ENCODE measurements at regions not wholly inside any gene's neighbourhood (a gene's known extent, or its start where the extent isn't known, plus 50 kb on each side); places are given as distances from the start of the nearest gene placed in this dataset.

- H3K9me3 ChIP-seq (ENCODE audit: control insufficient read depth in 2 of 2, low read length in 2 of 2) = no peaks in the 10 kb centered on the region
- H3K36me3 ChIP-seq (ENCODE audit: control insufficient read depth in 2 of 2, insufficient read depth in 2 of 2, low read length in 2 of 2) = no peaks in the 10 kb centered on the region
- H3K4me3 ChIP-seq (ENCODE audit: low read length in 2 of 2) = no peak overlapping the region
- no peaks in the 10 kb centered on the region for H3K27me3 ChIP-seq (ENCODE audit: control insufficient read depth in 2 of 2, insufficient read depth in 2 of 2, low read length in 2 of 2)
- H3K27ac ChIP-seq (ENCODE audit: low read depth in 2 of 2, low read length in 2 of 2) = no peak overlapping the region
- H3K9ac ChIP-seq (ENCODE audit: low read depth in 1 of 2, low read length in 2 of 2) = no peak overlapping the region
- no peaks in the 10 kb centered on the region for H3K4me1 ChIP-seq (ENCODE audit: control insufficient read depth in 2 of 2, insufficient read depth in 2 of 2, low read length in 2 of 2)
Measured at GRCh38 chr2:122138561-122138960, 383.1 kb downstream of the TSN start.

DNA sequence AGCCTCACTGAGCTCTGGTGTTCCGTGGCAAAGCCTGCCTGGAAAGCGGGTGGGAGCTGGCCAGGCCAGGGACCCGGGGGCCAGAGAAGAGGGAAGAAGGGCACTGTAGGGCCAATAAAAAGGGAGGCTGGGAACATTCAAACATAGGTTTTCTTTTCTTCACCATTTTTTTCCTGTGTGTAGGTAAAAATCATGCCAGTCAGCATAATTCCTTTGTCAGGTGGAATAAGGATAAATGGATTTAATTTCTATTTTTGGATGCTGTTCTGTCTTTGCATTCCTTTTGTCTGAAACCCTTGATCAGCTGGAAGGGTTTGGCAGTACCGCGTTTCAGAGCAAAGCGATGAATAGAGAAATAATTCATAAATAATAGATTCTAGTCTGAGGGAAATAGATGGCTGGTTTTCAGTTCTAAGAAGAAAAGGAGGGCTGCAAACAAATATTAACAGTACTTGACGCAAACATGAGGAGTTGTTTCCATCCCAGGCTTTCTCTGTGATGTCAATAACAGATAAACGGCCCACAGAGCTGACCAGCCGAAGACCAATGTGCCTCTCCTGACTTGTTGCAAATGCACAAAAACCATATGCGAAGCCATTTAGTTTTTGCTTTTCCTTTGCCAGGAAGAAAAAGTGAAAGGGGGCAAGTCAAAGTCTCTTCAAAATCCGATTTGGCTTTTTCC is 384.4 kb downstream of the TSN start:
- Histone ChIP-seq H3K36me3 (ENCODE audit: control insufficient read depth in 2 of 2, insufficient read depth in 2 of 2, low read length in 2 of 2) (no peaks in the 10 kb centered on the region), H3K27me3 (ENCODE audit: control insufficient read depth in 2 of 2, insufficient read depth in 2 of 2, low read length in 2 of 2) (no peaks in the 10 kb centered on the region), H3K4me1 (ENCODE audit: control insufficient read depth in 2 of 2, insufficient read depth in 2 of 2, low read length in 2 of 2) (no peaks in the 10 kb centered on the region), H3K4me3 (ENCODE audit: low read length in 2 of 2) (no peak overlapping the region), H3K9me3 (ENCODE audit: control insufficient read depth in 2 of 2, low read length in 2 of 2) (no peaks in the 10 kb centered on the region), H3K9ac (ENCODE audit: low read depth in 1 of 2, low read length in 2 of 2) (no peak overlapping the region), H3K27ac (ENCODE audit: low read depth in 2 of 2, low read length in 2 of 2) (no peak overlapping the region)

GRCh38 chr2:122144884-122145283 is 389.4 kb downstream of the TSN start:
- Histone ChIP-seq H3K9ac (ENCODE audit: low read depth in 1 of 2, low read length in 2 of 2) (no peak overlapping the region), H3K9me3 (ENCODE audit: control insufficient read depth in 2 of 2, low read length in 2 of 2) (no peaks in the 10 kb centered on the region), H3K4me1 (ENCODE audit: control insufficient read depth in 2 of 2, insufficient read depth in 2 of 2, low read length in 2 of 2) (no peaks in the 10 kb centered on the region), H3K27me3 (ENCODE audit: control insufficient read depth in 2 of 2, insufficient read depth in 2 of 2, low read length in 2 of 2) (no peaks in the 10 kb centered on the region), H3K4me3 (ENCODE audit: low read length in 2 of 2) (no peak overlapping the region), H3K36me3 (ENCODE audit: control insufficient read depth in 2 of 2, insufficient read depth in 2 of 2, low read length in 2 of 2) (no peaks in the 10 kb centered on the region), H3K27ac (ENCODE audit: low read depth in 2 of 2, low read length in 2 of 2) (no peak overlapping the region)

GRCh38 chr2:122145856-122146255 is 390.4 kb downstream of the TSN start:
- no peak overlapping the region for H3K27ac ChIP-seq (ENCODE audit: low read depth in 2 of 2, low read length in 2 of 2)
- H3K9me3 ChIP-seq (ENCODE audit: control insufficient read depth in 2 of 2, low read length in 2 of 2) = no peaks in the 10 kb centered on the region
- H3K4me3 ChIP-seq (ENCODE audit: low read length in 2 of 2) = no peak overlapping the region
- no peaks in the 10 kb centered on the region for H3K4me1 ChIP-seq (ENCODE audit: control insufficient read depth in 2 of 2, insufficient read depth in 2 of 2, low read length in 2 of 2)
- no peaks in the 10 kb centered on the region for H3K36me3 ChIP-seq (ENCODE audit: control insufficient read depth in 2 of 2, insufficient read depth in 2 of 2, low read length in 2 of 2)
- no peak overlapping the region for H3K9ac ChIP-seq (ENCODE audit: low read depth in 1 of 2, low read length in 2 of 2)
- no peaks in the 10 kb centered on the region for H3K27me3 ChIP-seq (ENCODE audit: control insufficient read depth in 2 of 2, insufficient read depth in 2 of 2, low read length in 2 of 2)

- Histone ChIP-seq H3K27me3 (ENCODE audit: control insufficient read depth in 2 of 2, insufficient read depth in 2 of 2, low read length in 2 of 2) (no peaks in the 10 kb centered on the region), H3K4me1 (ENCODE audit: control insufficient read depth in 2 of 2, insufficient read depth in 2 of 2, low read length in 2 of 2) (no peaks in the 10 kb centered on the region), H3K4me3 (ENCODE audit: low read length in 2 of 2) (no peak overlapping the region), H3K27ac (ENCODE audit: low read depth in 2 of 2, low read length in 2 of 2) (no peak overlapping the region), H3K36me3 (ENCODE audit: control insufficient read depth in 2 of 2, insufficient read depth in 2 of 2, low read length in 2 of 2) (no peaks in the 10 kb centered on the region), H3K9ac (ENCODE audit: low read depth in 1 of 2, low read length in 2 of 2) (no peak overlapping the region), H3K9me3 (ENCODE audit: control insufficient read depth in 2 of 2, low read length in 2 of 2) (no peaks in the 10 kb centered on the region)
Measured at GRCh38 chr2:122148128-122148767, 392.8 kb downstream of the TSN start.

- Histone ChIP-seq H3K4me3 (ENCODE audit: low read length in 2 of 2) (no peak overlapping the region), H3K36me3 (ENCODE audit: control insufficient read depth in 2 of 2, insufficient read depth in 2 of 2, low read length in 2 of 2) (no peaks in the 10 kb centered on the region), H3K27ac (ENCODE audit: low read depth in 2 of 2, low read length in 2 of 2) (no peak overlapping the region), H3K27me3 (ENCODE audit: control insufficient read depth in 2 of 2, insufficient read depth in 2 of 2, low read length in 2 of 2) (no peaks in the 10 kb centered on the region), H3K9me3 (ENCODE audit: control insufficient read depth in 2 of 2, low read length in 2 of 2) (no peaks in the 10 kb centered on the region), H3K4me1 (ENCODE audit: control insufficient read depth in 2 of 2, insufficient read depth in 2 of 2, low read length in 2 of 2) (no peaks in the 10 kb centered on the region), H3K9ac (ENCODE audit: low read depth in 1 of 2, low read length in 2 of 2) (no peak overlapping the region)
Measured at GRCh38 chr2:122150524-122151280, 395.3 kb downstream of the TSN start.

DNA sequence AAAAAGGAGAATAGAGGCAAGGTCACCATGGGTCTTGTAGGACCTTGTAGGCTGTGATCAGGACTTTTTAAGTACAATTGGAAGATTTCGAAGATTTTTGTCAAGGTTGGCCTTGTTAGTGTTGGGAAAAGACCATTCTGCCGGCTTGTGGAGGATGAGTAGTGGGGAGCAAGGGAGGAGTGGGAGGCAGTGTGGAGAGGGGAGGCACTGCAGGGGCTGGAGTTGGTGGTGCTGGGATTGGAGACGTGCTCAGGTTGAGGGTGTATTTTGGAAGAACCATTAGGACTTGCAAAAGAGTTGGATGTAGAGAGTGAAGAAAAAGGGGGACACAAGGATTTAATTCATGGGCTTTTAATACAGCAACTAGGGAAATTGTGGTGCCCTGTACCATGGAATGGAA is 397.1 kb downstream of the TSN start:
- Histone ChIP-seq H3K4me1 (ENCODE audit: control insufficient read depth in 2 of 2, insufficient read depth in 2 of 2, low read length in 2 of 2) (no peaks in the 10 kb centered on the region), H3K9me3 (ENCODE audit: control insufficient read depth in 2 of 2, low read length in 2 of 2) (no peaks in the 10 kb centered on the region), H3K27me3 (ENCODE audit: control insufficient read depth in 2 of 2, insufficient read depth in 2 of 2, low read length in 2 of 2) (no peaks in the 10 kb centered on the region), H3K9ac (ENCODE audit: low read depth in 1 of 2, low read length in 2 of 2) (no peak overlapping the region), H3K27ac (ENCODE audit: low read depth in 2 of 2, low read length in 2 of 2) (no peak overlapping the region), H3K36me3 (ENCODE audit: control insufficient read depth in 2 of 2, insufficient read depth in 2 of 2, low read length in 2 of 2) (no peaks in the 10 kb centered on the region), H3K4me3 (ENCODE audit: low read length in 2 of 2) (no peak overlapping the region)

DNA sequence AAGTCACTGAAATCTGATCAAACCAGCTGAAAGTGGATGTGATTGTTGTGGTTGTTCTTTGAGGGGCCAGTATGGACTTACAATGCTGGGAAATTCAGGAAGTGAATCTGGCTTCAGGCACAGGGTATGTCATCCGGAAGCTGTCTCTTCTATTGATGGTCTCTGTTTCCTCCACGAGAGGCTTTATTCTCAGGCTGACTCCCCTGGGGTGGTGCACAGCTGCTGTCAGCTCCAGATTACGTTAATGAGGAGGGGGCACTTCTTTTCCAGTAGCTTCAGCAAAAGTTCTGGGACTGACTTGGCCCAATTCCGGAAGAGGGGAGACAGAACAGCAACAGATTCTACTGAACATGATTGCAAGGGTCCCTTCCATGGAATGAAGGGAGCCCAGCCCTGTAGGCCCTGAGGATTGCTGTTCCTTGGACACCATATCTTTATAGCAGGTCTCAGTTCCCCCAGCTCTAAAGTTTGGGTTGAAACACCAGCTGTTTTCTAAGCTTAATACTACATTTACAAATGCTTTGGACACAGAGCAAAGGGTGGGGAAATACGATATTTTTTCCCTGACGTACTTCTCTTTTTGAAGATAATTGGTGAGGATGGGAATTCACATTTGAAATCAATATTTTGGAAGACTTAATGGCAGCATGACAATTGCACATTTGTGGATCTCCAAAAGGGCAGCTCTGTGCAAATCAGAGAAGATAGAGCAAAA is 400.9 kb downstream of the TSN start:
- no peak overlapping the region for H3K9ac ChIP-seq (ENCODE audit: low read depth in 1 of 2, low read length in 2 of 2)
- no peaks in the 10 kb centered on the region for H3K9me3 ChIP-seq (ENCODE audit: control insufficient read depth in 2 of 2, low read length in 2 of 2)
- no peaks in the 10 kb centered on the region for H3K4me1 ChIP-seq (ENCODE audit: control insufficient read depth in 2 of 2, insufficient read depth in 2 of 2, low read length in 2 of 2)
- H3K4me3 ChIP-seq (ENCODE audit: low read length in 2 of 2) = no peak overlapping the region
- no peak overlapping the region for H3K27ac ChIP-seq (ENCODE audit: low read depth in 2 of 2, low read length in 2 of 2)
- no peaks in the 10 kb centered on the region for H3K36me3 ChIP-seq (ENCODE audit: control insufficient read depth in 2 of 2, insufficient read depth in 2 of 2, low read length in 2 of 2)
- peaks cover 0 to 2% of the 10 kb centered on the region in 2 donors for H3K27me3 ChIP-seq (ENCODE audit: control insufficient read depth in 2 of 2, insufficient read depth in 2 of 2, low read length in 2 of 2)

- H3K9ac ChIP-seq (ENCODE audit: low read depth in 1 of 2, low read length in 2 of 2) = no peak overlapping the region
- H3K27ac ChIP-seq (ENCODE audit: low read depth in 2 of 2, low read length in 2 of 2) = no peak overlapping the region
- no peaks in the 10 kb centered on the region for H3K36me3 ChIP-seq (ENCODE audit: control insufficient read depth in 2 of 2, insufficient read depth in 2 of 2, low read length in 2 of 2)
- H3K9me3 ChIP-seq (ENCODE audit: control insufficient read depth in 2 of 2, low read length in 2 of 2) = no peaks in the 10 kb centered on the region
- no peaks in the 10 kb centered on the region for H3K4me1 ChIP-seq (ENCODE audit: control insufficient read depth in 2 of 2, insufficient read depth in 2 of 2, low read length in 2 of 2)
- no peak overlapping the region for H3K4me3 ChIP-seq (ENCODE audit: low read length in 2 of 2)
- peaks cover 0 to 2% of the 10 kb centered on the region in 2 donors for H3K27me3 ChIP-seq (ENCODE audit: control insufficient read depth in 2 of 2, insufficient read depth in 2 of 2, low read length in 2 of 2)
Measured at GRCh38 chr2:122157158-122157557, 401.7 kb downstream of the TSN start.

DNA sequence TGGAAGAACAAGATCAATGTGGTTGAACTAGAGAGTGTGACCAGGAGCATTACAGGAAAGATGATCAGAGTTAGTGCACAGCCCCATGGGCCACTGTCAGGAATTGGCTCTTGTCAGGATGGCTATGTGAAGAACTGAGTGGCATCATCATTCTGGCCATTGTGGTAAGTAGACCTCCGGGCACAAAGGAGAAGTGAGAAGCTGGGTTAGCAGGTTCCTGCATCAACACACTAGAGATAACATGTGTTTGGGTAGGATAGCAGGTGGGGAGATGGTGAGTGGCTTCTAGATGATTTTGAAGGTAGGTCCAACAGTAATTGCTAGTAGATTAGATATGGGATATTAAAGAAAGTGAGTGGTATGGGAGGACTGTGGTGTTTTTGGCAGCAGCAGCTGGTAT is 408.2 kb downstream of the TSN start:
- no peak overlapping the region for H3K9ac ChIP-seq (ENCODE audit: low read depth in 1 of 2, low read length in 2 of 2)
- no peak overlapping the region for H3K27ac ChIP-seq (ENCODE audit: low read depth in 2 of 2, low read length in 2 of 2)
- H3K9me3 ChIP-seq (ENCODE audit: control insufficient read depth in 2 of 2, low read length in 2 of 2) = no peaks in the 10 kb centered on the region
- H3K4me3 ChIP-seq (ENCODE audit: low read length in 2 of 2) = no peak overlapping the region
- no peaks in the 10 kb centered on the region for H3K4me1 ChIP-seq (ENCODE audit: control insufficient read depth in 2 of 2, insufficient read depth in 2 of 2, low read length in 2 of 2)
- H3K27me3 ChIP-seq (ENCODE audit: control insufficient read depth in 2 of 2, insufficient read depth in 2 of 2, low read length in 2 of 2) = no peaks in the 10 kb centered on the region
- no peaks in the 10 kb centered on the region for H3K36me3 ChIP-seq (ENCODE audit: control insufficient read depth in 2 of 2, insufficient read depth in 2 of 2, low read length in 2 of 2)
